ENCODE measurements at regions not wholly inside any gene's neighbourhood (a gene's known extent, or its start where the extent isn't known, plus 50 kb on each side); places are given as distances from the start of the nearest gene placed in this dataset.

GRCh38 chr22:49497266-49497665 is 330.4 kb downstream of the BRD1 start:
- no peak overlapping the region for H3K4me3 ChIP-seq (ENCODE audit: low read depth, low read length)

- no peak overlapping the region for H3K4me3 ChIP-seq (ENCODE audit: low read depth, low read length)
These were observed 333.1 kb downstream of the BRD1 start for GRCh38 chr22:49494555-49494954.

GRCh38 chr22:49492741-49493251 is 334.9 kb downstream of the BRD1 start:
- H3K4me3 ChIP-seq (ENCODE audit: low read depth, low read length): no peak overlapping the region

GRCh38 chr22:49492308-49492707 is 335.4 kb downstream of the BRD1 start:
- no peak overlapping the region for H3K4me3 ChIP-seq (ENCODE audit: low read depth, low read length)

- H3K4me3 ChIP-seq (ENCODE audit: low read depth, low read length): no peak overlapping the region
These were observed 335.9 kb downstream of the BRD1 start for GRCh38 chr22:49491726-49492125.

- no peak overlapping the region for H3K4me3 ChIP-seq (ENCODE audit: low read depth, low read length)
These were observed 336.4 kb downstream of the BRD1 start for GRCh38 chr22:49491221-49491635.

- no peak overlapping the region for H3K4me3 ChIP-seq (ENCODE audit: low read depth, low read length)
These were observed 337.0 kb downstream of the BRD1 start for GRCh38 chr22:49490692-49491091.

GRCh38 chr22:49489821-49490220 is 337.9 kb downstream of the BRD1 start:
- H3K4me3 ChIP-seq (ENCODE audit: low read depth, low read length): no peak overlapping the region

GRCh38 chr22:49488943-49489342 is 338.7 kb downstream of the BRD1 start:
- H3K4me3 ChIP-seq (ENCODE audit: low read depth, low read length): no peak overlapping the region

GRCh38 chr22:49487950-49488349 is 339.7 kb downstream of the BRD1 start:
- H3K4me3 ChIP-seq (ENCODE audit: low read depth, low read length): no peak overlapping the region

GRCh38 chr22:49486225-49486624 is 341.4 kb downstream of the BRD1 start:
- H3K4me3 ChIP-seq (ENCODE audit: low read depth, low read length): no peak overlapping the region

- no peak overlapping the region for H3K4me3 ChIP-seq (ENCODE audit: low read depth, low read length)
These were observed 343.7 kb downstream of the BRD1 start for GRCh38 chr22:49483946-49484345.

GRCh38 chr22:49483281-49483870 is 344.3 kb downstream of the BRD1 start:
- no peak overlapping the region for H3K4me3 ChIP-seq (ENCODE audit: low read depth, low read length)

GRCh38 chr22:49482811-49483210 is 344.9 kb downstream of the BRD1 start:
- no peak overlapping the region for H3K4me3 ChIP-seq (ENCODE audit: low read depth, low read length)

GRCh38 chr22:49481659-49482399 is 345.8 kb downstream of the BRD1 start:
- H3K4me3 ChIP-seq (ENCODE audit: low read depth, low read length): no peak overlapping the region

- H3K4me3 ChIP-seq (ENCODE audit: low read depth, low read length): no peak overlapping the region
These were observed 346.6 kb downstream of the BRD1 start for GRCh38 chr22:49480896-49481658.

GRCh38 chr22:49480331-49480730 is 347.3 kb downstream of the BRD1 start:
- H3K4me3 ChIP-seq (ENCODE audit: low read depth, low read length): no peak overlapping the region

- H3K4me3 ChIP-seq (ENCODE audit: low read depth, low read length): no peak overlapping the region
These were observed 348.1 kb downstream of the BRD1 start for GRCh38 chr22:49479566-49479965.

- no peak overlapping the region for H3K4me3 ChIP-seq (ENCODE audit: low read depth, low read length)
These were observed 350.8 kb downstream of the BRD1 start for GRCh38 chr22:49476800-49477400.

- H3K4me3 ChIP-seq (ENCODE audit: low read depth, low read length): no peak overlapping the region
These were observed 351.5 kb downstream of the BRD1 start for GRCh38 chr22:49476176-49476575.

- no peak overlapping the region for H3K4me3 ChIP-seq (ENCODE audit: low read depth, low read length)
These were observed 352.4 kb downstream of the BRD1 start for GRCh38 chr22:49475253-49475652.
